H9 (cell line): ENCODE measurements at regions not wholly inside any gene's neighbourhood (a gene's known extent, or its start where the extent isn't known, plus 50 kb on each side); places are given as distances from the start of the nearest gene placed in this dataset.

ENCODE experiments used
- DNase-seq: peaks from one replicate; pipeline ENCODE4 v3.0.0-alpha.2; 2017
- H2AFZ ChIP-seq: one replicate; pipeline ENCODE4 v1.6.1; 2013; ENCODE audit warnings: mild to moderate bottlenecking, low read length, control low read depth, moderate library complexity
- H2AK5ac ChIP-seq: 2 replicates; pipeline ENCODE4 v1.6.1; 2013; ENCODE audit warnings: low read length, control low read depth, mixed read lengths; ENCODE audit not compliant: insufficient read length
- H2BK120ac ChIP-seq: one replicate; pipeline ENCODE4 v1.6.1; 2013; ENCODE audit warnings: low read depth, mild to moderate bottlenecking, low read length, control low read depth, inconsistent platforms; ENCODE audit not compliant: poor library complexity, severe bottlenecking
- H2BK12ac ChIP-seq: 2 replicates; pipeline ENCODE4 v1.6.1; 2013; ENCODE audit warnings: low read length, control low read depth, mixed read lengths, low read depth; ENCODE audit not compliant: insufficient read length
- H2BK15ac ChIP-seq: 2 replicates; pipeline ENCODE4 v1.6.1; 2013; ENCODE audit warnings: low read depth, low read length, control low read depth
- H2BK20ac ChIP-seq: one replicate; pipeline ENCODE4 v1.6.1; 2013; ENCODE audit warnings: low read depth, mild to moderate bottlenecking, low read length, control low read depth, inconsistent platforms; ENCODE audit not compliant: poor library complexity, severe bottlenecking
- H2BK5ac ChIP-seq: 2 replicates; pipeline ENCODE4 v1.6.1; 2013; ENCODE audit warnings: low read length, control low read depth, mixed read lengths; ENCODE audit not compliant: insufficient read length
- H3K14ac ChIP-seq: 2 replicates; pipeline ENCODE4 v1.6.1; 2013; ENCODE audit warnings: low read length, control low read depth; ENCODE audit not compliant: insufficient read depth
- H3K18ac ChIP-seq: 2 replicates; pipeline ENCODE4 v1.6.1; 2013; ENCODE audit warnings: low read depth, mild to moderate bottlenecking, mixed read lengths, low read length, control low read depth; ENCODE audit not compliant: insufficient read length
- H3K23ac ChIP-seq: 2 replicates; pipeline ENCODE4 v1.6.1; 2013; ENCODE audit warnings: low read length, control low read depth, mixed read lengths, low read depth; ENCODE audit not compliant: insufficient read length
- H3K23me2 ChIP-seq: 2 replicates; pipeline ENCODE4 v1.6.1; 2013; ENCODE audit warnings: low read depth, mild to moderate bottlenecking, mixed read lengths, low read length, control low read depth; ENCODE audit not compliant: insufficient read length, poor library complexity, severe bottlenecking
- H3K27ac ChIP-seq: 2 replicates; pipeline ENCODE4 v1.5.1; 2013; ENCODE audit warnings: low read length, control low read depth, mixed read lengths, low read depth; ENCODE audit not compliant: insufficient read length
- H3K27me3 ChIP-seq: 2 replicates; pipeline ENCODE4 v1.6.1; 2013; ENCODE audit warnings: low read length, control low read depth, inconsistent platforms; ENCODE audit not compliant: insufficient read depth
- H3K4ac ChIP-seq: 2 replicates; pipeline ENCODE4 v1.6.1; 2013; ENCODE audit warnings: low read depth, mild to moderate bottlenecking, control low read depth, inconsistent platforms, low read length, moderate library complexity
- H3K4me1 ChIP-seq: 2 replicates; pipeline ENCODE4 v1.6.1; 2013; ENCODE audit warnings: low read length, control low read depth, inconsistent platforms; ENCODE audit not compliant: insufficient read depth
- H3K4me2 ChIP-seq: 2 replicates; pipeline ENCODE4 v1.6.1; 2013; ENCODE audit warnings: low read length, control low read depth, mixed read lengths; ENCODE audit not compliant: insufficient read length, insufficient read depth
- H3K56ac ChIP-seq: 2 replicates; pipeline ENCODE4 v1.6.1; 2013; ENCODE audit warnings: low read depth, mild to moderate bottlenecking, mixed read lengths, low read length, control low read depth; ENCODE audit not compliant: insufficient read length
- H3K79me1 ChIP-seq: 2 replicates; pipeline ENCODE4 v1.6.1; 2013; ENCODE audit warnings: low read depth, mild to moderate bottlenecking, moderate library complexity, low read length, control low read depth, inconsistent platforms; ENCODE audit not compliant: insufficient read depth, poor library complexity, severe bottlenecking
- H3K79me2 ChIP-seq: 2 replicates; pipeline ENCODE4 v1.6.1; 2013; ENCODE audit warnings: low read length, control low read depth, inconsistent platforms; ENCODE audit not compliant: insufficient read depth
- H3K9ac ChIP-seq: 2 replicates; pipeline ENCODE4 v1.6.1; 2013; ENCODE audit warnings: low read length, control low read depth, mixed read lengths; ENCODE audit not compliant: insufficient read length; ENCODE audit errors: extremely low read depth
- H3K9me3 ChIP-seq: one replicate; pipeline ENCODE4 v1.6.1; 2013; ENCODE audit warnings: low read depth, low read length, inconsistent platforms; ENCODE audit not compliant: control insufficient read depth
- H3T11ph ChIP-seq: one replicate; pipeline ENCODE4 v1.6.1; 2013; ENCODE audit warnings: mild to moderate bottlenecking, low read length, control low read depth, inconsistent platforms
- H4K20me1 ChIP-seq: one replicate; pipeline ENCODE4 v1.6.1; 2013; ENCODE audit not compliant: control insufficient read depth, insufficient read length, insufficient read depth
- H4K5ac ChIP-seq: 2 replicates; pipeline ENCODE4 v1.6.1; 2013; ENCODE audit warnings: low read depth, mild to moderate bottlenecking, mixed read lengths, low read length, control low read depth; ENCODE audit not compliant: insufficient read length
- H4K8ac ChIP-seq: replicated peaks from 2 replicates; pipeline ENCODE4 v1.6.1; 2013; ENCODE audit warnings: low read length, control low read depth, mixed read lengths, low read depth; ENCODE audit not compliant: insufficient read length
- H4K91ac ChIP-seq: 2 replicates; pipeline ENCODE4 v1.6.1; 2013; ENCODE audit warnings: low read depth, mild to moderate bottlenecking, moderate library complexity, mixed read lengths, low read length, control low read depth; ENCODE audit not compliant: insufficient read length
- H3K27ac Mint-ChIP-seq, 3 experiments: 2 replicates in 2 of 3; 3 replicates in 1 of 3; pipeline ENCODE4 v1.8.0; 2020 to 2021; ENCODE audit warnings: mixed read lengths in 3 of 3, mild to moderate bottlenecking in 1 of 3, moderate library complexity in 1 of 3
- H3K27me3 Mint-ChIP-seq: 2 replicates; pipeline ENCODE4 v1.8.0; 2021; ENCODE audit warnings: low read depth, mild to moderate bottlenecking, moderate library complexity, mixed read lengths
- H3K36me3 Mint-ChIP-seq, 3 experiments: 2 replicates in 2 of 3; 3 replicates in 1 of 3; pipeline ENCODE4 v1.8.0; 2020 to 2021; ENCODE audit warnings: low read depth in 3 of 3, mixed read lengths in 3 of 3; ENCODE audit not compliant: insufficient read depth in 1 of 3
- H3K4me1 Mint-ChIP-seq, 2 experiments: 2 replicates each; pipeline ENCODE4 v1.8.0; 2020; ENCODE audit warnings: mixed read lengths in 2 of 2
- H3K4me3 Mint-ChIP-seq, 2 experiments: 2 replicates in 1 of 2; 3 replicates in 1 of 2; pipeline ENCODE4 v1.8.0; 2020 to 2021; ENCODE audit warnings: mild to moderate bottlenecking in 2 of 2, mixed read lengths in 2 of 2, moderate library complexity in 1 of 2
- H3K9me3 Mint-ChIP-seq, 2 experiments: 2 replicates in 1 of 2; 3 replicates in 1 of 2; pipeline ENCODE4 v1.8.0; 2020; ENCODE audit warnings: mild to moderate bottlenecking in 2 of 2, mixed read lengths in 2 of 2, moderate library complexity in 1 of 2
- CTCF ChIP-seq: fragments of 200-600 bp; sonication (generic); conservative IDR thresholded peaks from 3 replicates; pipeline ENCODE4 v1.8.0; 2021; ENCODE audit warnings: antibody characterized with exemption, mild to moderate bottlenecking
- WGBS: extraction: QIAGEN DNeasy Blood & Tissue Kit; methylation state at CpG from one replicate; pipeline ENCODE4 v1.1.7; 2013; ENCODE audit warnings: missing lambda C conversion rate, low lambda C conversion rate, mixed read lengths; ENCODE audit not compliant: insufficient read length; ENCODE audit errors: extremely low coverage; 5-methylcytosine and 5-hydroxymethylcytosine counted together

DNA sequence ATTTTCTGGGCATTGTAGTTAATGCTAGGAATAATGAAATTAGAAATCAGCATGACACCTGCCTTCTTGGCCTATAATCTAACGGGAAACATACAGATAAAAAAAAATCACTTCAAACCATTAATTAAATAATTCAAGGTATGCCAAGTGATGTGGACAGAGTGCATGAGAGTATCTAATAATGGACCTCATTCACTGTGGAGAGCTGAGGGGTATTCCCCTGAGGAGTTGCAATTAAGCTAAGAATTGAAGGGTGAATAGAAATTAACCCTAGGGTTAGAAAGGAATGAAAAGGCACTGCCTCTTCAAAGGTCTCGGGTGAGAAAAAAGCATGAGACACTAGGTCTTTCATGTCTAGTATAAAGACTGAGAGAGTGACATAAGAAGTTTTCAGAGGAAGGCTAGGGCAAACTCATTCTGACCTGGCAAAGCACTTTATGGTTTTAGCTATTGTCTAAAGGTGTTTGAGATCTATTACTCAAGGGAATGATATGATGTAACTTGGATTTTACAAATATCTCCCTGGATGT lies 466.1 kb downstream of the KCNT2 start:
- Histone ChIP-seq H3K23me2 (no peaks in the 10 kb centered on the region), H4K8ac (no peak overlapping the region), H3K14ac (no peak overlapping the region), H3K79me2 (no peaks in the 10 kb centered on the region), H3K79me1 (no peaks in the 10 kb centered on the region), H3K23ac (no peak overlapping the region), H3K18ac (no peak overlapping the region), H2BK15ac (no peak overlapping the region), H2AFZ (no peak overlapping the region), H4K5ac (no peak overlapping the region), H2BK5ac (no peak overlapping the region), H3K9ac (no peak overlapping the region), H3K27me3 (no peaks in the 10 kb centered on the region), H2BK20ac (no peak overlapping the region), H3K56ac (no peak overlapping the region), H4K91ac (no peak overlapping the region), H3K4me2 (no peak overlapping the region), H3K4ac (no peak overlapping the region), H3K9me3 (no peaks in the 10 kb centered on the region), H2BK12ac (no peak overlapping the region), H3T11ph (no peak overlapping the region), H3K27ac (no peak overlapping the region), H4K20me1 (no peaks in the 10 kb centered on the region), H3K4me1 (no peaks in the 10 kb centered on the region), H2BK120ac (no peak overlapping the region), H2AK5ac (no peak overlapping the region)
- no peaks in the 10 kb centered on the region for H3K27me3 Mint-ChIP-seq
- no peak overlapping the region for H3K27ac Mint-ChIP-seq
- TF ChIP-seq CTCF: no peak
- no CpG with 5 or more reads among the region's 2 CpGs for WGBS
- no peak overlapping the region for H3K4me3 Mint-ChIP-seq
- H3K4me1 Mint-ChIP-seq: peaks cover 5 to 10% of the 10 kb centered on the region in 2 experiments; a peak in 2 of 4 replicates
- H3K36me3 Mint-ChIP-seq: peaks cover 0 to 3% (median 2%) of the 10 kb centered on the region in 3 experiments; a peak in 3 of 7 replicates
- DNase-seq: no peak
- peaks cover 3 to 8% of the 10 kb centered on the region in 2 experiments; a peak in 4 of 5 replicates for H3K9me3 Mint-ChIP-seq
